ENCODE measurements at regions not wholly inside any gene's neighbourhood (a gene's known extent, or its start where the extent isn't known, plus 50 kb on each side); places are given as distances from the start of the nearest gene placed in this dataset.

- no peak for ATAC-seq
- no peaks in the 10 kb centered on the region for H3K4me1 ChIP-seq
Measured at GRCh38 chr4:84298023-84298718, 200.9 kb downstream of the NKX6-1 start.

GRCh38 chr4:84291969-84292368 is 207.1 kb downstream of the NKX6-1 start:
- no peak for DNase-seq
- no peaks in the 10 kb centered on the region for H3K27me3 ChIP-seq
- H3K9me3 ChIP-seq = no peaks in the 10 kb centered on the region
- no peak for ATAC-seq
- no peak for TF ChIP-seq CTCF (IDR thresholded peaks at IDR 0.05 in 4 of 5, conservative IDR thresholded peaks at IDR 0.05 in 1 of 5)
- no peak for TF ChIP-seq POLR2A (IDR thresholded peaks at IDR 0.05)
- no peak overlapping the region for H3K27ac ChIP-seq
- in situ Hi-C loops (cut with MboI; ENCODE audit: low sequenced_read_pairs in 4 of 4) = no loop called here
- intact Hi-C loops (cut with DNase I; ENCODE audit: low total_unique reads) = no loop called here
- H3K36me3 ChIP-seq = no peaks in the 10 kb centered on the region
- H3K4me1 ChIP-seq = no peaks in the 10 kb centered on the region
- no peak overlapping the region for H3K4me3 ChIP-seq

More at GRCh38 chr4:84298023-84298718, 200.9 kb downstream of the NKX6-1 start:
- Histone ChIP-seq H3K9me3 (no peaks in the 10 kb centered on the region), H3K27ac (no peak overlapping the region), H3K36me3 (no peaks in the 10 kb centered on the region), H3K27me3 (no peaks in the 10 kb centered on the region), H3K4me3 (no peak overlapping the region)
- TF ChIP-seq POLR2A (IDR thresholded peaks at IDR 0.05) (no peak), CTCF (IDR thresholded peaks at IDR 0.05 in 4 of 5, conservative IDR thresholded peaks at IDR 0.05 in 1 of 5) (no peak)
- in situ Hi-C loops (cut with MboI; ENCODE audit: low sequenced_read_pairs in 4 of 4) (no loop called here), intact Hi-C loops (cut with DNase I; ENCODE audit: low total_unique reads) (no loop called here)
- DNase-seq = no peak

GRCh38 chr4:84286048-84286447 is 213.0 kb downstream of the NKX6-1 start:
- DNase-seq (no peak), ATAC-seq (no peak)
- Histone ChIP-seq H3K4me1 (no peaks in the 10 kb centered on the region), H3K27ac (no peak overlapping the region), H3K27me3 (no peaks in the 10 kb centered on the region), H3K4me3 (no peak overlapping the region), H3K9me3 (no peaks in the 10 kb centered on the region), H3K36me3 (no peaks in the 10 kb centered on the region)
- TF ChIP-seq CTCF (IDR thresholded peaks at IDR 0.05 in 4 of 5, conservative IDR thresholded peaks at IDR 0.05 in 1 of 5) (no peak), POLR2A (IDR thresholded peaks at IDR 0.05) (no peak)
- in situ Hi-C loops (cut with MboI; ENCODE audit: low sequenced_read_pairs in 4 of 4) (no loop called here), intact Hi-C loops (cut with DNase I; ENCODE audit: low total_unique reads) (no loop called here)

GRCh38 chr4:84279678-84280077 is 219.4 kb downstream of the NKX6-1 start:
- Histone ChIP-seq H3K9me3 (no peaks in the 10 kb centered on the region), H3K27me3 (no peaks in the 10 kb centered on the region), H3K27ac (no peak overlapping the region), H3K4me1 (no peaks in the 10 kb centered on the region), H3K36me3 (no peaks in the 10 kb centered on the region), H3K4me3 (no peak overlapping the region)
- TF ChIP-seq CTCF (IDR thresholded peaks at IDR 0.05 in 4 of 5, conservative IDR thresholded peaks at IDR 0.05 in 1 of 5) (no peak), POLR2A (IDR thresholded peaks at IDR 0.05) (no peak)
- DNase-seq (no peak), ATAC-seq (no peak)
- in situ Hi-C loops (cut with MboI; ENCODE audit: low sequenced_read_pairs in 4 of 4) (no loop called here), intact Hi-C loops (cut with DNase I; ENCODE audit: low total_unique reads) (no loop called here)

- in situ Hi-C loops (cut with MboI; ENCODE audit: low sequenced_read_pairs in 4 of 4) = no loop called here
- no peaks in the 10 kb centered on the region for H3K36me3 ChIP-seq
- intact Hi-C loops (cut with DNase I; ENCODE audit: low total_unique reads) = no loop called here
- no peak for TF ChIP-seq POLR2A (IDR thresholded peaks at IDR 0.05)
- no peak for TF ChIP-seq CTCF (IDR thresholded peaks at IDR 0.05 in 4 of 5, conservative IDR thresholded peaks at IDR 0.05 in 1 of 5)
- ATAC-seq = no peak
- DNase-seq = no peak
- no peak overlapping the region for H3K4me3 ChIP-seq
- H3K9me3 ChIP-seq = no peaks in the 10 kb centered on the region
- H3K27me3 ChIP-seq = no peaks in the 10 kb centered on the region
- no peaks in the 10 kb centered on the region for H3K4me1 ChIP-seq
- H3K27ac ChIP-seq = no peak overlapping the region
Measured at GRCh38 chr4:84277923-84278322, 221.2 kb downstream of the NKX6-1 start.
